Fibroblast of mammary gland (primary cell): ENCODE measurements at regions not wholly inside any gene's neighbourhood (a gene's known extent, or its start where the extent isn't known, plus 50 kb on each side); places are given as distances from the start of the nearest gene placed in this dataset.
A peak's percentile ranks its signal among the peaks of the same experiment; 100 is the strongest.

ENCODE experiments used
- DNase-seq: peaks from one replicate; pipeline ENCODE4 v3.0.0-alpha.2; 2010; ENCODE audit warnings: low read depth
- H3K4me3 ChIP-seq: 2 replicates; pipeline ENCODE4 v1.5.1; 2011; ENCODE audit warnings: low read depth, mild to moderate bottlenecking, low read length, moderate library complexity; ENCODE audit not compliant: control insufficient read depth
- TF ChIP-seq, protein P1 (sequence below): conservative IDR thresholded peaks from 2 replicates; pipeline ENCODE4 v1.5.1; 2011; ENCODE audit warnings: low read depth, low read length, inconsistent platforms; ENCODE audit not compliant: control insufficient read depth, insufficient read depth

DNA sequence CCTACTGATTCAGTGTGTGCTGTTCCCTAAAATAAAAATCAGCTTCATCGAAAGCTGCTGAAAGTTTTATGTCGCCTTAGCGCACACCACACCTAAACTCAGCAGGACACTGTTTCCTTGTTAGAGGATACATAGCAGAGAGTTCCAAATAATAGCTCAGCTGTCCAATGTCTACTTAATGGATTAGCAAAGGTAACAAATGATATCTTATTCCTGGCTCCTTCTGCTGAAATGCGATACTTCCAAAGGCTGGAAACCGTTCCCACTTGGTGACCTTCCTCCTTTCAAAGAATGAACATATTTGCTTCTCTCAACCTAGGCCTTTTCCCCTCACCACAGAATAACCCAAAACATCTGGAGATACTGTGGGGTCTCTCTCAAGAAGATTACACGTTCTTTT lies 189.5 kb upstream of the GMDS start:
- DNase-seq: no peak
- TF ChIP-seq, protein P1, sequence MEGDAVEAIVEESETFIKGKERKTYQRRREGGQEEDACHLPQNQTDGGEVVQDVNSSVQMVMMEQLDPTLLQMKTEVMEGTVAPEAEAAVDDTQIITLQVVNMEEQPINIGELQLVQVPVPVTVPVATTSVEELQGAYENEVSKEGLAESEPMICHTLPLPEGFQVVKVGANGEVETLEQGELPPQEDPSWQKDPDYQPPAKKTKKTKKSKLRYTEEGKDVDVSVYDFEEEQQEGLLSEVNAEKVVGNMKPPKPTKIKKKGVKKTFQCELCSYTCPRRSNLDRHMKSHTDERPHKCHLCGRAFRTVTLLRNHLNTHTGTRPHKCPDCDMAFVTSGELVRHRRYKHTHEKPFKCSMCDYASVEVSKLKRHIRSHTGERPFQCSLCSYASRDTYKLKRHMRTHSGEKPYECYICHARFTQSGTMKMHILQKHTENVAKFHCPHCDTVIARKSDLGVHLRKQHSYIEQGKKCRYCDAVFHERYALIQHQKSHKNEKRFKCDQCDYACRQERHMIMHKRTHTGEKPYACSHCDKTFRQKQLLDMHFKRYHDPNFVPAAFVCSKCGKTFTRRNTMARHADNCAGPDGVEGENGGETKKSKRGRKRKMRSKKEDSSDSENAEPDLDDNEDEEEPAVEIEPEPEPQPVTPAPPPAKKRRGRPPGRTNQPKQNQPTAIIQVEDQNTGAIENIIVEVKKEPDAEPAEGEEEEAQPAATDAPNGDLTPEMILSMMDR: no peak
- H3K4me3 ChIP-seq: no peak overlapping the region

DNA sequence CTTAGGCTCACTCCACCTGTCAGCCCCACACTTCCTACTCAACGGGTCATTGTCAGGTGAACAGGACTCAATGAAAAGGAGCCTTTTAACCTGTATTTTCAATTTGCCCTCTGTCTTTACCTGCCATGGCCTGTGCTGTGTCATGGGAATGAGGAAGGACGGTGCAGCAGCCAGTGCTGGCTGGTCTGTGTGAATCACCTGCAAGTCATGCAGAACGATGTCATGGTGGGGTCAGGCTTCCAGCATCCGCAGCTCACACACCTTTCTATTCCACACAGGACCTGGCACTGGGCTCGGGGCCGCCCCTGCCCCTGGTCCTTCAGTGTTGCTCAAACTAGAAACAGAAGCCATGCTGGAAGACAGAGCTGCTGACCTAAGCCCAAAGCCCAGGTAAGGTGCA lies 188.7 kb upstream of the GMDS start:
- no peak overlapping the region for H3K4me3 ChIP-seq
- TF ChIP-seq, protein P1: no peak
- DNase-seq: no peak

DNA sequence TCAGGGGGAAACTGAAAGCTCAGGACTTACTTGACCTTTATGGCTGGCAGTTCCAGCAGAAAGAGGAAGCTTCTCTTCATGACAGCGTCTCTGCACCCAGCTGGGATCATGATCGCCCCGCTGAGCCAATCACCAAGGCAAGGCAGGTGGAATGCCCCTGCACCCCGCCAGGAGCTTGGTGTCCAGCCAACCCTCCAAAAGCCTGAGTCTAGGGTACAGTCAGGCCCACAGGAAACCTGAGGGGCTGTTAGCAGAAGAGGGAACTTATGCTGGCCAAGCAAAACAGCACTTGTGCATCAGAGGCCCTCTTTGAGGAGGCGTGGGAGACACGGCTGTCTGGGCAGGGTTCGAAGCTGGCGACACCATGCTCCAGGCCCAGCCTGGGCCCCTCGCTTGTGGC lies 188.3 kb upstream of the GMDS start:
- H3K4me3 ChIP-seq: no peak overlapping the region
- DNase-seq: no peak
- TF ChIP-seq, protein P1: no peak

DNA sequence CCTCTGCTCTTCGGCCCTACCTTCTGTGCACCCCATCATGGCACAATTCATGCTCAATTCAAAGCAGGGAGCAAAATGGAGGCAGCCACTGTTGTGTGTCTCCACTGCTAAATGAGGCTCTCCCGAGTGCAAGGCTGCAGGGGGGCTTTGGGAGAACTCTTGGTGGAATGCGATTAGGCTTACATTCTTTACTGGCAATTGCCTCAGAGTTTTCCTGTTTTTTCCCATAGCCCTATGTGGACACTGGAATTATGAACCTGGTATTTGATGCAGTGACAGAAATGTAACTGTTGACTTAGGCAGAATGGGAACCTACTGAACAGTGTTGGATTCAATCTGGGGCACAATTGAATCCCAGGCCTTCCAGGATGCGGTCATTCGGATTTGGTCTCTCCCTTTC lies 187.9 kb upstream of the GMDS start:
- no peak overlapping the region for H3K4me3 ChIP-seq
- TF ChIP-seq, protein P1: no peak
- DNase-seq: no peak

DNA sequence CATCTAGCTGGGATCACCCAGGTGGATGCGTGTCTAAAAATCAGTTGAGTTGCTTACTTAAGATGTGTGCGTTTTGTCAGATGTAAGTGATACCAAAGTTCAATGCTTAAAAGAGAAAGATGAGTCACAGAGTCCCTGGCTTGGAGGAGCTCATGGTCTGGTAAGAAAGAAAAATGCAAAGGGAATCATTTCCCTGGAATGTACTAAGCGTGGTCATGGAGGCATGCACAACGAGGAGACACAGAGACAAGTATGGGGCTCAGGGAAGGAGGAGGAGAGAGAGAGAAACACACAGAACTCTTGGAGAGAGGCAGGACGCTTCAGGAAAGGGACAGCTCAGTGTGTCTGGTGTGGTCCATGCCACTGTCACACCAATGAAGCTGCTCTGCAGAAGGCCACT lies 186.9 kb upstream of the GMDS start:
- H3K4me3 ChIP-seq: no peak overlapping the region
- TF ChIP-seq, protein P1: no peak
- peak; percentile 92 for DNase-seq

DNA sequence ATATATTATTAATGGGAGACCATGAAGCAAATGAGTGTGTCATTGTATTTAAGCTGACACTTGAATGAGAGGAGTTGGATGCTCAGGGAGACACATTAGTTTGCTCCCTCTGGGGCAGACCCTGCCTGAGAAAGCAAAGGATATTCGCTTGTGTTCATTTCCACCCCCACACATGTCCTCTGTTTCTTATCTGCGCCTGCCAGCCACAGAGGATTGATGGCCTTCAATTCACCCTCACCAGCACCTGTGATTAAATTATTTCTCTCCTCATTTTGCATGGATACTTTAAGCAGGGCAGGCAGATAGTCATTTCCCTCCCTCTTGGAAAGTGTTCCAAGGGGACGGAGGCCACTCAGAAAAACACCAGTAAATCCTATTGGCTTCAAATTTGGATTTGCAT lies 185.2 kb upstream of the GMDS start:
- TF ChIP-seq, protein P1: no peak
- DNase-seq: no peak
- no peak overlapping the region for H3K4me3 ChIP-seq

DNA sequence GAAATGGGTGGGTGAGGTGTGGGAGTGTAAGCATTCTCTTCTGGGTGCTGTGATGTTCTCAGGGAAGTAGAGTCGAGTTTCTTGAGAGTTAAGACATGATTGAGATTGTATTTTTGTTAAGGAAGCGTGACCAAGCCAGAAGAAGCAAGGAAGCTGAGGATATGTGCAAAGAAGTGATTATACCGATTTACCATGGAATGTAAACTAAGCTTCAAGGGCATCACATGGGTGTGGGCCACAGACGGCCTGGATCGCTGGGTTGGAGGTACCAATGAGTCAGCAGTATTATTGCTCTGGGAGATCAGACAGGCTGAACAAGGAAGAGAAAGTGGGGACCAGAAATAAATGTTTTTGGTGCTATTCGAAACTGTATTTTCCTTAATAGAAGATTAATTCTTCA lies 184.1 kb upstream of the GMDS start:
- TF ChIP-seq, protein P1: no peak
- H3K4me3 ChIP-seq: no peak overlapping the region
- DNase-seq: no peak
